KMS-11 (cell line): ENCODE measurements at regions not wholly inside any gene's neighbourhood (a gene's known extent, or its start where the extent isn't known, plus 50 kb on each side); places are given as distances from the start of the nearest gene placed in this dataset.
A peak's percentile ranks its signal among the peaks of the same experiment; 100 is the strongest.

Source experiments
- H2AFZ ChIP-seq: fragments of 200-600 bp; sonication (generic); 2 replicates; pipeline ENCODE4 v1.6.1; 2016; ENCODE audit warnings: antibody characterized with exemption, mixed run types, low read depth
- H3K27ac ChIP-seq: fragments of 200-600 bp; sonication (generic); 2 replicates; pipeline ENCODE4 v1.6.1; 2016; ENCODE audit warnings: mild to moderate bottlenecking, mixed run types
- H3K27me3 ChIP-seq: fragments of 200-600 bp; sonication (generic); 2 replicates; pipeline ENCODE4 v1.6.1; 2017; ENCODE audit warnings: mild to moderate bottlenecking, low read depth, mixed run types, moderate library complexity; ENCODE audit not compliant: insufficient read depth
- H3K36me3 ChIP-seq: fragments of 200-600 bp; sonication (generic); 2 replicates; pipeline ENCODE4 v1.6.1; 2017; ENCODE audit warnings: mild to moderate bottlenecking, mixed run types; ENCODE audit not compliant: insufficient read depth
- H3K4me1 ChIP-seq: fragments of 200-600 bp; sonication (generic); 2 replicates; pipeline ENCODE4 v1.6.1; 2016; ENCODE audit warnings: mild to moderate bottlenecking, low read depth, mixed run types; ENCODE audit not compliant: poor library complexity, severe bottlenecking
- H3K4me2 ChIP-seq: fragments of 200-600 bp; sonication (generic); 2 replicates; pipeline ENCODE4 v1.7.0; 2016; ENCODE audit warnings: mild to moderate bottlenecking, mixed run types
- H3K4me3 ChIP-seq: fragments of 200-600 bp; sonication (generic); IDR thresholded peaks from 2 replicates; pipeline ENCODE4 v1.6.1; 2017; ENCODE audit warnings: low read depth, low read length, mixed read lengths; ENCODE audit not compliant: insufficient read depth
- H3K79me2 ChIP-seq: fragments of 200-600 bp; sonication (generic); 2 replicates; pipeline ENCODE4 v1.6.1; 2016; ENCODE audit warnings: low read depth, mixed run types; ENCODE audit not compliant: insufficient read depth
- H3K9ac ChIP-seq: fragments of 200-600 bp; sonication (generic); 2 replicates; pipeline ENCODE4 v1.6.1; 2016; ENCODE audit warnings: mild to moderate bottlenecking, mixed run types
- H4K20me1 ChIP-seq: fragments of 200-600 bp; sonication (generic); 2 replicates; pipeline ENCODE4 v1.6.1; 2016; ENCODE audit warnings: mild to moderate bottlenecking, mixed run types; ENCODE audit not compliant: insufficient read depth
- TF ChIP-seq, protein P1 (sequence below): fragments of 200-600 bp; sonication (generic); conservative IDR thresholded peaks from 2 replicates; pipeline ENCODE4 v1.6.1; 2017; ENCODE audit warnings: low read depth, mild to moderate bottlenecking, antibody characterized with exemption, low read length, moderate library complexity, mixed read lengths

DNA sequence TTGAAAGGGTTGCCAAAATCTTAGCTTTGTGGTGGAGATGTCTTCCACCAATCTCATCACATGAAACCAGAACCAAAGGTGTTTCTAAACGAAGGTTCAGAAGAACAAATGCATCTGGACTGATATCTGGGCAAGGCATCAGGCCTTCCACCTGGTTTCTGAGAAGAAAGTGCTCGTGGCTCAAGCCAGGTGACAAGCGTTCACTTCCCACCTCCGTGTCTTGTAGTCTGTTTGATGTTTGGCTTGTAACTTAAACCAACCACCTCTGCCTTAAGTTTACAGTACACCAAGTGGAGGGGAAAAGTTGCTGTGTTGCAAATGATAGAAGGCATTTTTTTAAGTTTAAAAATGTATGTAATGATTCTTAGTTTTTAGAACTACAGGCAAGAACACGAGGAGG lies 66.9 kb upstream of the MAP3K7 start:
- no peaks in the 10 kb centered on the region for H3K79me2 ChIP-seq
- H3K27me3 ChIP-seq = no peaks in the 10 kb centered on the region
- H3K27ac ChIP-seq = no peak overlapping the region
- H4K20me1 ChIP-seq = no peaks in the 10 kb centered on the region
- H3K4me3 ChIP-seq = no peak overlapping the region
- no peak overlapping the region for H2AFZ ChIP-seq
- no peak overlapping the region for H3K9ac ChIP-seq
- TF ChIP-seq, protein P1, sequence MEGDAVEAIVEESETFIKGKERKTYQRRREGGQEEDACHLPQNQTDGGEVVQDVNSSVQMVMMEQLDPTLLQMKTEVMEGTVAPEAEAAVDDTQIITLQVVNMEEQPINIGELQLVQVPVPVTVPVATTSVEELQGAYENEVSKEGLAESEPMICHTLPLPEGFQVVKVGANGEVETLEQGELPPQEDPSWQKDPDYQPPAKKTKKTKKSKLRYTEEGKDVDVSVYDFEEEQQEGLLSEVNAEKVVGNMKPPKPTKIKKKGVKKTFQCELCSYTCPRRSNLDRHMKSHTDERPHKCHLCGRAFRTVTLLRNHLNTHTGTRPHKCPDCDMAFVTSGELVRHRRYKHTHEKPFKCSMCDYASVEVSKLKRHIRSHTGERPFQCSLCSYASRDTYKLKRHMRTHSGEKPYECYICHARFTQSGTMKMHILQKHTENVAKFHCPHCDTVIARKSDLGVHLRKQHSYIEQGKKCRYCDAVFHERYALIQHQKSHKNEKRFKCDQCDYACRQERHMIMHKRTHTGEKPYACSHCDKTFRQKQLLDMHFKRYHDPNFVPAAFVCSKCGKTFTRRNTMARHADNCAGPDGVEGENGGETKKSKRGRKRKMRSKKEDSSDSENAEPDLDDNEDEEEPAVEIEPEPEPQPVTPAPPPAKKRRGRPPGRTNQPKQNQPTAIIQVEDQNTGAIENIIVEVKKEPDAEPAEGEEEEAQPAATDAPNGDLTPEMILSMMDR = no peak
- peaks cover 16% of the 10 kb centered on the region for H3K4me1 ChIP-seq
- H3K4me2 ChIP-seq = no peak overlapping the region
- no peaks in the 10 kb centered on the region for H3K36me3 ChIP-seq

DNA sequence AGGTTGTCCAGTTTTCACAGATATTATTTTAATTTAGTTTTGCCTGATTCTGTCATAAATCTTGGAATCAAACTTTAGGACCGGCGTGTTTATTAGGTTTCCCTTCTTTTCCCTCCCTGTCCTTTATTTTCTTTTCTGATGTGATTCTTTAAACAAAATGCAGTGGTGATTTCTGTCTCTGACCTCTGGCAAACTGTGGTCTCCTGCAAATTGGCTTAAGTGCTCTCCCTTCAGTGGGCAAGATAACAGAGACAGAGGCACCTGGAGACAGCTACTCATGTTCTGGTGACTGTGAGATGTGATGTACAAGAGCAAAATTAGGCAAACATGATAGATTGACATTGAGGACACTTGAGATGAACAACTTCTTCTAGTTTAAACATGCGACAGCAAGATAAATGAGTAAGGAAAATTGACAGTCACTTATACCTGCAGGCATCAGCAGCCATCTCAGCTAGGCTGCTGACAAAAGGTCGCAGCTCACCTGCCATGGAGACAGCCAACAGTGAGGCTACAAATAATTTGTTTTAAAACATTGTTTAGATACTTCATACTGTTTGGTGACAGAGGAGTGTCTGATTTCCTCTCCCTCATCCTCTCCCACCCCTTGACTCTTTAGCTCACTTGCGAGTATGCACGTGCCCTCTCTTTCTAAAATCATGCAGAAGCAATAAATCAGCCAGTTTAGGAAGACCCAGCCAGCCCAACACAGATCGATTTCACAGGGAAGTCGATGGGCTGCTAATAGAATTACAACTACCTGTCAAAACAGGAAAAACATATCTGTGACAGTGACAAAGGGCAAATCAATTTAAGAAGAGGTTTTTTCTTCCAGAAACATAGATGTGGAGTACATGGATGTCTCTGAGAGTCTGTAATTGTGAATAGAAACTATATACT lies 63.4 kb upstream of the MAP3K7 start:
- TF ChIP-seq, protein P1 = no peak
- no peak overlapping the region for H3K4me2 ChIP-seq
- peaks cover 23% of the 10 kb centered on the region for H3K4me1 ChIP-seq
- no peak overlapping the region for H3K27ac ChIP-seq
- no peaks in the 10 kb centered on the region for H3K36me3 ChIP-seq
- H4K20me1 ChIP-seq = no peaks in the 10 kb centered on the region
- H3K4me3 ChIP-seq = no peak overlapping the region
- H3K9ac ChIP-seq = no peak overlapping the region
- H3K79me2 ChIP-seq = no peaks in the 10 kb centered on the region
- H2AFZ ChIP-seq = no peak overlapping the region
- H3K27me3 ChIP-seq = no peaks in the 10 kb centered on the region

DNA sequence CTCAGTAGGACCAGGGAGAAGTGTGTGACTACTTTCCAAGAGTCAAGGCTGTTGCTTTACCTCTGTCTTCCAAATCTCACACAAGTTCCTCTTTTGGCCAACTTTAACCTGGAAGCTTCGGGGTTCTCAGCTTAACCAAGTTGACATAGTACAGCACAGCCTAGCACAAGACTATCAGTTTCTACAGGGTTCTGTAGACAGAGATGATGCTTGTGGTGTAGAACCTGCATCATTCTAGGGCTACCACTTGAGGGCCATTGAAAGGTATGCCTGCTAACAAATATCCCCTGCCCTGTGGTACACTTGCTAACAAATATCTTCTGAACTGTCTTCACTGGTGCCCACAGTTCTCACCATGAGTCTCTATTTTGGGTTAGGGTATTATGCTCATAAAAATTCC lies 62.0 kb upstream of the MAP3K7 start:
- H2AFZ ChIP-seq = no peak overlapping the region
- TF ChIP-seq, protein P1 = no peak
- H3K4me1 ChIP-seq = peaks cover 37% of the 10 kb centered on the region
- no peak overlapping the region for H3K4me3 ChIP-seq
- no peaks in the 10 kb centered on the region for H3K27me3 ChIP-seq
- no peaks in the 10 kb centered on the region for H3K36me3 ChIP-seq
- no peak overlapping the region for H3K27ac ChIP-seq
- H3K9ac ChIP-seq = no peak overlapping the region
- H3K4me2 ChIP-seq = no peak overlapping the region
- H3K79me2 ChIP-seq = no peaks in the 10 kb centered on the region
- H4K20me1 ChIP-seq = no peaks in the 10 kb centered on the region

DNA sequence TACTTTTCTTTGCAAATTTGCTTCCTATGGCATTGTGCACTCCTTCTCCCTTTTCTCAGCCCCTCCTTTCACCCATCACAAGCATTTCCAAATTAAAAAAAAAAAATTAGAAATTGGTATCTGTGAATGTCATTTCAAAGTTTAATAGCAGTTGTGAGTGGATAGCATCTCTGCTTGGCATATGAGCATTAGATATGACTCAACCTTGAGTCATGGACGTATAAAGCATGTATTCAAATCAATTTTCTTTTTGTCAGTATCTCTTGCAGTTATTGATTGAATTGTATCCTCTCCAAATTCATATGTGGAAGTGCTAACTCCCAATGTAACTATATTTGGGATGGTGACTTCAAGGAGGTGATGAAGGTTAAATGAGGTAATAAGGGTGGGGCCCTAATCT lies 60.1 kb upstream of the MAP3K7 start:
- Histone ChIP-seq H3K4me1 (peaks cover 57% of the 10 kb centered on the region), H3K79me2 (no peaks in the 10 kb centered on the region), H3K4me2 (peak overlapping the region; percentile 98; the same call in 1 of the 2 replicates), H3K27ac (peak overlapping the region; percentile 88; the same call in 1 of the 2 replicates), H2AFZ (no peak overlapping the region), H3K9ac (no peak overlapping the region), H3K27me3 (no peaks in the 10 kb centered on the region), H3K36me3 (no peaks in the 10 kb centered on the region), H4K20me1 (no peaks in the 10 kb centered on the region), H3K4me3 (no peak overlapping the region)
- TF ChIP-seq, protein P1 = no peak
